Endothelial cell of umbilical vein (primary cell): ENCODE measurements at regions not wholly inside any gene's neighbourhood (a gene's known extent, or its start where the extent isn't known, plus 50 kb on each side); places are given as distances from the start of the nearest gene placed in this dataset.

Experiments used
- BruUV-seq: library from RNA; stranded (reverse); fragments of 400-500 nt; replicated peaks from 2 replicates; lab custom pipeline; 2021; lab: Mats Ljungman, UMichigan
- CTCF ChIA-PET: fragments of 300-600, 350-600 bp; sonication (Branson Sonifier 250); formaldehyde crosslinking; loops from one replicate; lab custom pipeline; 2021; ENCODE audit warnings: antibody characterized with exemption, inconsistent platforms; lab: Charles Lee
- POLR2A ChIA-PET: fragments of 300-600, 350-600 bp; sonication (Branson Sonifier 250); formaldehyde crosslinking; loops from one replicate; lab custom pipeline; 2021; ENCODE audit warnings: antibody characterized with exemption, inconsistent platforms; lab: Charles Lee
- DNase-seq: peaks from one replicate; pipeline ENCODE4 v3.0.0-alpha.2; 2011; ENCODE audit warnings: low read depth, low spot score
- FAIRE-seq: peaks from 2 replicates; lab custom pipeline; 2011; peaks lifted over from hg19 to GRCh38; lab: Jason Lieb, UNC
- H2AFZ ChIP-seq: 2 replicates; pipeline ENCODE4 v1.6.0; 2012; ENCODE audit warnings: low read depth, low read length, control low read depth, inconsistent platforms
- H3K27ac ChIP-seq: 2 replicates; pipeline ENCODE4 v1.5.1; 2011; ENCODE audit warnings: low read depth, mild to moderate bottlenecking, control low read depth, low read length, moderate library complexity; ENCODE audit not compliant: insufficient read depth
- H3K27me3 ChIP-seq, 2 experiments: 2 replicates each; pipeline versions ENCODE4 v1.6.0 to v1.6.1; 2011; ENCODE audit warnings: low read length in 2 of 2, mixed read lengths in 1 of 2; ENCODE audit not compliant: control insufficient read depth in 2 of 2, insufficient read depth in 2 of 2
- H3K36me3 ChIP-seq, 2 experiments: 2 replicates in 1 of 2; 3 replicates in 1 of 2; pipeline ENCODE4 v1.5.1; 2011; ENCODE audit warnings: low read length in 2 of 2, mild to moderate bottlenecking in 1 of 2, moderate library complexity in 1 of 2; ENCODE audit not compliant: control insufficient read depth in 2 of 2, insufficient read depth in 2 of 2; ENCODE audit errors: extremely low read depth in 1 of 2
- H3K4me1 ChIP-seq: 3 replicates; pipeline ENCODE4 v1.5.1; 2011; ENCODE audit warnings: mild to moderate bottlenecking, low read length; ENCODE audit not compliant: control insufficient read depth, insufficient read depth; ENCODE audit errors: extremely low read depth
- H3K4me2 ChIP-seq: 2 replicates; pipeline ENCODE4 v1.6.1; 2011; ENCODE audit warnings: low read length, control low read depth, mixed read lengths; ENCODE audit not compliant: insufficient read depth
- H3K4me3 ChIP-seq, 3 experiments: fragments of 200-600 bp in 1 of 3; sonication (generic), shearing (Covaris generic) in 1 of 3; replicated peaks in 1 of 3; 2 replicates each; pipeline ENCODE4 v1.5.1; 2011 to 2016; ENCODE audit warnings: control low read depth in 3 of 3, low read length in 3 of 3, mild to moderate bottlenecking in 2 of 3, inconsistent platforms in 1 of 3, low read depth in 1 of 3, moderate library complexity in 1 of 3; ENCODE audit not compliant: insufficient read depth in 1 of 3
- H3K79me2 ChIP-seq: 2 replicates; pipeline ENCODE4 v1.6.0; 2012; ENCODE audit warnings: low read length, inconsistent platforms; ENCODE audit not compliant: control insufficient read depth, insufficient read depth
- H3K9ac ChIP-seq: replicated peaks from 2 replicates; pipeline ENCODE3; 2011; ENCODE audit warnings: low read length, control low read depth; ENCODE audit not compliant: insufficient read depth; ENCODE audit errors: extremely low read depth
- H3K9me1 ChIP-seq: replicated peaks from 3 replicates; pipeline ENCODE4 v1.6.0; 2011; ENCODE audit warnings: mild to moderate bottlenecking, low read length; ENCODE audit not compliant: control insufficient read depth, insufficient read depth; ENCODE audit errors: extremely low read depth
- H3K9me3 ChIP-seq: replicated peaks from 2 replicates; pipeline ENCODE4 v1.5.1; 2012; ENCODE audit warnings: low read length, inconsistent platforms; ENCODE audit not compliant: control insufficient read depth, insufficient read depth
- H4K20me1 ChIP-seq: replicated peaks from 2 replicates; pipeline ENCODE3; 2011; ENCODE audit warnings: mild to moderate bottlenecking, low read length; ENCODE audit not compliant: control insufficient read depth, insufficient read depth; ENCODE audit errors: extremely low read depth
- CTCF ChIP-seq, 2 donors: IDR thresholded peaks; 1 replicate in 1 of 2; 2 replicates in 1 of 2; pipeline ENCODE4 v1.5.1; 2011; ENCODE audit warnings: low read length in 2 of 2, mild to moderate bottlenecking in 2 of 2, moderate library complexity in 2 of 2, control low read depth in 1 of 2, inconsistent platforms in 1 of 2, low read depth in 1 of 2; ENCODE audit not compliant: insufficient read depth in 1 of 2; ENCODE audit errors: extremely low read depth in 1 of 2
- EZH2 ChIP-seq: IDR thresholded peaks from 2 replicates; pipeline ENCODE4 v1.6.1; 2012; ENCODE audit warnings: borderline replicate concordance, low read depth, mild to moderate bottlenecking, moderate library complexity, low read length, inconsistent platforms; ENCODE audit not compliant: severe bottlenecking
- FOS ChIP-seq: IDR thresholded peaks from 2 replicates; pipeline ENCODE4 v1.6.1; 2011; ENCODE audit warnings: mild to moderate bottlenecking, low read length, moderate library complexity, borderline replicate concordance; ENCODE audit not compliant: insufficient read depth
- GATA2 ChIP-seq: IDR thresholded peaks from 2 replicates; pipeline ENCODE4 v1.7.0; 2011; ENCODE audit warnings: low read depth, mild to moderate bottlenecking, moderate library complexity, mixed read lengths, low read length; ENCODE audit not compliant: insufficient read length, insufficient read depth
- JUN ChIP-seq: IDR thresholded peaks from 2 replicates; pipeline ENCODE4 v1.6.1; 2011; ENCODE audit warnings: borderline replicate concordance, low read depth; ENCODE audit not compliant: insufficient read length, insufficient read depth
- MAX ChIP-seq: IDR thresholded peaks from 2 replicates; pipeline ENCODE4 v1.6.1; 2011; ENCODE audit not compliant: insufficient read depth, insufficient read length
- MYC ChIP-seq: IDR thresholded peaks from one replicate; pipeline ENCODE4 v1.6.1; 2011; ENCODE audit warnings: mild to moderate bottlenecking, low read depth, low read length
- POLR2A ChIP-seq: IDR thresholded peaks from 2 replicates; pipeline ENCODE4 v1.6.1; 2012; ENCODE audit warnings: low read depth, mild to moderate bottlenecking, control low read depth, low read length
- POLR2AphosphoS5 ChIP-seq: IDR thresholded peaks from 2 replicates; pipeline ENCODE4 v1.6.1; 2012; ENCODE audit warnings: low read depth, mild to moderate bottlenecking, control low read depth, low read length, moderate library complexity; ENCODE audit not compliant: insufficient read depth
- dilution Hi-C: fragments of 300-500 bp; cut with MboI; formaldehyde crosslinking; loops from one replicate; pipeline ENCODE4 v1.15.0; 2019; ENCODE audit warnings: low sequenced_read_pairs; ENCODE audit not compliant: extremely low pct_ligation_motif_present
- intact Hi-C: fragments of 100-400 bp; cut with micrococcal nuclease; formaldehyde crosslinking; loops from one replicate; pipeline ENCODE4 v1.10.0; 2022

GRCh38 chr1:59108481-59109317, 188.2 kb upstream of the FGGY start:
- no peak overlapping the region for H3K4me2 ChIP-seq
- intact Hi-C loops (no loop called here), dilution Hi-C loops (no loop called here)
- no peaks in the 10 kb centered on the region for H3K79me2 ChIP-seq
- no peaks in the 10 kb centered on the region for H3K36me3 ChIP-seq
- TF ChIP-seq MAX (no peak), POLR2A (no peak), CTCF (IDR thresholded peaks at IDR 0.05; ENCODE audit: extremely low read depth in 1 of 2, insufficient read depth in 1 of 2, low read depth in 1 of 2, low read length in 2 of 2) (no peak), JUN (no peak), FOS (no peak), EZH2 (no peak), MYC (no peak), GATA2 (no peak), POLR2AphosphoS5 (no peak)
- no peak overlapping the region for H3K9ac ChIP-seq
- no peak overlapping the region for H3K27ac ChIP-seq
- no peaks in the 10 kb centered on the region for H4K20me1 ChIP-seq
- no peak overlapping the region for H3K4me3 ChIP-seq
- no peaks in the 10 kb centered on the region for H3K4me1 ChIP-seq
- no peaks in the 10 kb centered on the region for H3K9me3 ChIP-seq
- ChIA-PET POLR2A (no interaction called here), CTCF (interaction anchor here (0.7 to 1.6 kb wide), 2 partner anchors 32 to 133 kb away, joined by 4 to 5 read pairs; no protein-coding TSS in a partner anchor)
- H2AFZ ChIP-seq, result no peak overlapping the region
- H3K9me1 ChIP-seq, result no peaks in the 10 kb centered on the region
- BruUV-seq, result no TSS peak
- H3K27me3 ChIP-seq, result no peaks in the 10 kb centered on the region
- DNase-seq (no peak), FAIRE-seq (no peak)
